ENCODE measurements at regions not wholly inside any gene's neighbourhood (a gene's known extent, or its start where the extent isn't known, plus 50 kb on each side); places are given as distances from the start of the nearest gene placed in this dataset.

DNA sequence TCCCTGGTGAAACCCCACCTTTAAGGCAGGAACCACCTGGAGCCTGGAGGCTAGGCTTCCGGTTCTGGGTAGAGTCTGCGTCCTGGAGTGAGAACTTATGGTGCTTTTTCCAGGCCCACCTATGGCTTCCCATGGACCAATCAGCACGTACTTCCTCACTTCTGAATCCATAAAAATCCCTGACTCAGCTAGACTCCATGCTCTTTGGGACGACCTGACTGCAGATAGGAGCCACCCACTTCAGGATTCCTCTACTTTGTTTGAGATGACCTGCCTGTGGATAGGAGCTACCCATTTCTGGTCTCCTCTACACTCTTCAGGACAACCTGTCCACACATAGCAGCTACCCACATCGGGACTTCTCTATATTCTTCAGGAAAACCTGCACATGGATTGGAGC is 168.8 kb upstream of the IRX2 start (continued):
- TF ChIP-seq YY1 (IDR thresholded peaks at IDR 0.05; ENCODE audit: extremely low read depth, insufficient replicate concordance, low read depth, low read length) = no peak
- no peak for TF ChIP-seq EZH2phosphoT487 (IDR thresholded peaks at IDR 0.05; ENCODE audit: borderline replicate concordance)
- no peak for TF ChIP-seq RAD21 (IDR thresholded peaks at IDR 0.05; ENCODE audit: low read depth)
- no peak for TF ChIP-seq FOSL1 (IDR thresholded peaks at IDR 0.05; ENCODE audit: low read depth)
- no peak for TF ChIP-seq POLR2A (IDR thresholded peaks at IDR 0.05; ENCODE audit: borderline replicate concordance, extremely low read depth, insufficient read depth, insufficient read length)
- TF ChIP-seq TCF7L2 (IDR thresholded peaks at IDR 0.05; ENCODE audit: borderline replicate concordance, extremely low read depth, insufficient read depth, insufficient read length) = no peak
- TF ChIP-seq, protein P1, sequence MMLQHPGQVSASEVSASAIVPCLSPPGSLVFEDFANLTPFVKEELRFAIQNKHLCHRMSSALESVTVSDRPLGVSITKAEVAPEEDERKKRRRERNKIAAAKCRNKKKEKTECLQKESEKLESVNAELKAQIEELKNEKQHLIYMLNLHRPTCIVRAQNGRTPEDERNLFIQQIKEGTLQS (IDR thresholded peaks at IDR 0.05) = no peak

DNA sequence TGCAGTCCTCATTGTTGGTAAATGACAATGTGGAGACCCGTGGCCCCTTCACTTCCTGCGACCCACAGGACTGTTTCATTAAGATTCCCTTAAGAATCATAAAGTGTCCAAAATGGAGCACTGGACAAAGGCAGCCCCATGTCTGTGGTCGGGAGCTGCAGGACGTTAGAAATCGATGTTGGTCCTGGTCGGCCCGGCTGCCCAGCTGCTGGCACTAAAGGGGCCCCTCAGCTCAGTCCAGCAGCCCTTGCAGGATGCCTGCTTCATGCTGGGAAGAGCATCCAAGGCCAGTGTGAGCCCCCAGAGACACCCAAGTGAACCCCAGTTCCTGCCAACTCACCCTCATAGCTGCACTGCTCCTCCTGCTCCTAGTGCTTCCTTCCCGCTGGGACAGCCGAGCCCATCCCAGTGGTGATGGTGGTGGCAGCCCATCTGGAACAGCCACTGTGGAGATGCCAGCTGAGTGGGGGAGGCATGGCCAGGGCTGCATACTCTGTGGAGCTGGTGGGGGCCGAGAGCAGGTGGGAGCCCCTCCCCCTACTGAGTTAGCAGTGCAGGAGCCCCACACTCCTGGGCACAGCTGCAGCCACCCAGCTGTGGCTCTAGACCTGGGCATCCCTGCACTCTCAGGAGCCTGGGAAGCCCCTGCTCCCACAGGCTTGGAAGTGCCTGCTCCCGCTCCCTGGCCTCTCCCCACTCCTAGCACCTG is 168.0 kb upstream of the IRX2 start:
- Histone ChIP-seq H3K27me3 (ENCODE audit: insufficient read depth, low read length) (no peaks in the 10 kb centered on the region), H3K9ac (ENCODE audit: low read length) (no peak overlapping the region), H4K20me1 (ENCODE audit: insufficient read depth) (no peaks in the 10 kb centered on the region), H3K27ac (ENCODE audit: low read depth, low read length) (no peak overlapping the region), H2AFZ (ENCODE audit: low read depth, low read length, poor library complexity, severe bottlenecking) (no peak overlapping the region), H3K4me3 (replicated peaks in 1 of 2; ENCODE audit: low read depth in 1 of 2, low read length in 2 of 2) (no peak overlapping the region), H3K4me1 (ENCODE audit: control insufficient read depth in 1 of 2, insufficient read depth in 2 of 2, low read length in 2 of 2) (no peaks in the 10 kb centered on the region), H3K36me3 (ENCODE audit: control insufficient read depth in 1 of 2, insufficient read depth in 2 of 2, low read length in 2 of 2) (no peaks in the 10 kb centered on the region), H3K9me2 (ENCODE audit: insufficient read depth) (no peaks in the 10 kb centered on the region), H3K9me3 (ENCODE audit: control insufficient read depth in 1 of 2, insufficient read depth in 1 of 2, low read depth in 1 of 2, low read length in 2 of 2) (peaks cover 9 to 45% of the 10 kb centered on the region in 2 experiments; a peak in 2 of 4 replicates), H3K4me2 (ENCODE audit: low read length) (no peak overlapping the region), H3K79me2 (ENCODE audit: insufficient read depth, low read length) (no peaks in the 10 kb centered on the region)
- POLR2A ChIA-PET = no interaction called here
- RAD21 ChIA-PET (ENCODE audit: low non-redundant PET in 1 of 2, low total read pairs in 2 of 2, uncharacterized antibody in 2 of 2, unreplicated experiment in 2 of 2) = no interaction called here
- BruUV-seq (replicated peaks) = no TSS peak
- DNase-seq (ENCODE audit: low read depth, low spot score) (no peak), ATAC-seq (no peak)
- no peak for TF ChIP-seq CBX3 (IDR thresholded peaks at IDR 0.05; ENCODE audit: low read depth)
- no peak for TF ChIP-seq ZFX (IDR thresholded peaks at IDR 0.05)
- TF ChIP-seq CEBPB (IDR thresholded peaks at IDR 0.05; ENCODE audit: low read depth) = no peak
- TF ChIP-seq, protein P2, sequence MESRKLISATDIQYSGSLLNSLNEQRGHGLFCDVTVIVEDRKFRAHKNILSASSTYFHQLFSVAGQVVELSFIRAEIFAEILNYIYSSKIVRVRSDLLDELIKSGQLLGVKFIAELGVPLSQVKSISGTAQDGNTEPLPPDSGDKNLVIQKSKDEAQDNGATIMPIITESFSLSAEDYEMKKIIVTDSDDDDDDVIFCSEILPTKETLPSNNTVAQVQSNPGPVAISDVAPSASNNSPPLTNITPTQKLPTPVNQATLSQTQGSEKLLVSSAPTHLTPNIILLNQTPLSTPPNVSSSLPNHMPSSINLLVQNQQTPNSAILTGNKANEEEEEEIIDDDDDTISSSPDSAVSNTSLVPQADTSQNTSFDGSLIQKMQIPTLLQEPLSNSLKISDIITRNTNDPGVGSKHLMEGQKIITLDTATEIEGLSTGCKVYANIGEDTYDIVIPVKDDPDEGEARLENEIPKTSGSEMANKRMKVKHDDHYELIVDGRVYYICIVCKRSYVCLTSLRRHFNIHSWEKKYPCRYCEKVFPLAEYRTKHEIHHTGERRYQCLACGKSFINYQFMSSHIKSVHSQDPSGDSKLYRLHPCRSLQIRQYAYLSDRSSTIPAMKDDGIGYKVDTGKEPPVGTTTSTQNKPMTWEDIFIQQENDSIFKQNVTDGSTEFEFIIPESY (IDR thresholded peaks at IDR 0.05; ENCODE audit: extremely low read depth, insufficient replicate concordance, low read length) = no peak
- no peak for TF ChIP-seq EZH2 (IDR thresholded peaks at IDR 0.05)
- no peak for TF ChIP-seq SRF (IDR thresholded peaks at IDR 0.05; ENCODE audit: low read depth)
- TF ChIP-seq EZH2phosphoT487 (IDR thresholded peaks at IDR 0.05; ENCODE audit: borderline replicate concordance) = no peak
- TF ChIP-seq POLR2A (IDR thresholded peaks at IDR 0.05; ENCODE audit: borderline replicate concordance, extremely low read depth, insufficient read depth, insufficient read length) = no peak
- no peak for TF ChIP-seq TCF7L2 (IDR thresholded peaks at IDR 0.05; ENCODE audit: borderline replicate concordance, extremely low read depth, insufficient read depth, insufficient read length)
- TF ChIP-seq FOSL1 (IDR thresholded peaks at IDR 0.05; ENCODE audit: low read depth) = no peak
- TF ChIP-seq, protein P1 (IDR thresholded peaks at IDR 0.05) = no peak
- TF ChIP-seq, protein P3, sequence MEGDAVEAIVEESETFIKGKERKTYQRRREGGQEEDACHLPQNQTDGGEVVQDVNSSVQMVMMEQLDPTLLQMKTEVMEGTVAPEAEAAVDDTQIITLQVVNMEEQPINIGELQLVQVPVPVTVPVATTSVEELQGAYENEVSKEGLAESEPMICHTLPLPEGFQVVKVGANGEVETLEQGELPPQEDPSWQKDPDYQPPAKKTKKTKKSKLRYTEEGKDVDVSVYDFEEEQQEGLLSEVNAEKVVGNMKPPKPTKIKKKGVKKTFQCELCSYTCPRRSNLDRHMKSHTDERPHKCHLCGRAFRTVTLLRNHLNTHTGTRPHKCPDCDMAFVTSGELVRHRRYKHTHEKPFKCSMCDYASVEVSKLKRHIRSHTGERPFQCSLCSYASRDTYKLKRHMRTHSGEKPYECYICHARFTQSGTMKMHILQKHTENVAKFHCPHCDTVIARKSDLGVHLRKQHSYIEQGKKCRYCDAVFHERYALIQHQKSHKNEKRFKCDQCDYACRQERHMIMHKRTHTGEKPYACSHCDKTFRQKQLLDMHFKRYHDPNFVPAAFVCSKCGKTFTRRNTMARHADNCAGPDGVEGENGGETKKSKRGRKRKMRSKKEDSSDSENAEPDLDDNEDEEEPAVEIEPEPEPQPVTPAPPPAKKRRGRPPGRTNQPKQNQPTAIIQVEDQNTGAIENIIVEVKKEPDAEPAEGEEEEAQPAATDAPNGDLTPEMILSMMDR (IDR thresholded peaks at IDR 0.05 in 2 of 3, conservative IDR thresholded peaks at IDR 0.05 in 1 of 3; ENCODE audit: borderline replicate concordance in 1 of 3, insufficient read depth in 1 of 3, low read depth in 2 of 3, low read length in 2 of 3) = no peak
- intact Hi-C loops (cut with micrococcal nuclease) = no loop called here
- CTCF ChIA-PET = no interaction called here
